HCT116 (cell line): ENCODE measurements at regions not wholly inside any gene's neighbourhood (a gene's known extent, or its start where the extent isn't known, plus 50 kb on each side); places are given as distances from the start of the nearest gene placed in this dataset.

Experiments
- ATAC-seq: fragments of 200-7000 bp; cut with Tn5 transposase; 2 replicates; pipeline ENCODE4 v1.9.1; 2020; ENCODE audit warnings: mild to moderate bottlenecking, moderate library complexity
- BruUV-seq: library from RNA; stranded (reverse); fragments of 400-500 nt; replicated peaks from 2 replicates; lab custom pipeline; 2021; lab: Mats Ljungman, UMichigan
- CTCF ChIA-PET: fragments of 300-600 bp; sonication (Branson Sonifier 250); formaldehyde crosslinking; loops from one replicate; lab custom pipeline; 2021; ENCODE audit warnings: antibody characterized with exemption; lab: Charles Lee
- POLR2A ChIA-PET: fragments of 300-600, 350-600 bp; sonication (Branson Sonifier 250); formaldehyde crosslinking; loops from one replicate; lab custom pipeline; 2021; ENCODE audit warnings: antibody characterized with exemption; lab: Charles Lee
- RAD21 ChIA-PET, 2 experiments: fragments of 300-600 bp; sonication (Branson Sonifier 250); formaldehyde crosslinking; loops; one replicate each; lab custom pipeline; 2023; ENCODE audit warnings: low total read pairs in 2 of 2; ENCODE audit not compliant: uncharacterized antibody in 2 of 2, unreplicated experiment in 2 of 2, low non-redundant PET in 1 of 2; lab: Charles Lee
- DNase-seq: peaks from one replicate; pipeline ENCODE4 v3.0.0-alpha.2; 2010; ENCODE audit warnings: low read depth, low spot score
- H2AFZ ChIP-seq: fragments of 200-600 bp; shearing (Covaris generic), sonication (generic); 2 replicates; pipeline ENCODE4 v1.6.1; 2017; ENCODE audit warnings: low read depth, mixed run types, mixed read lengths, antibody characterized with exemption, low read length; ENCODE audit not compliant: poor library complexity, severe bottlenecking
- H3K27ac ChIP-seq: 2 replicates; pipeline ENCODE4 v1.5.1; 2012; ENCODE audit warnings: low read depth, low read length
- H3K27me3 ChIP-seq: fragments of 200-600 bp; sonication (generic); 2 replicates; pipeline ENCODE4 v1.6.1; 2016; ENCODE audit warnings: mixed run types, low read length, mixed read lengths; ENCODE audit not compliant: insufficient read depth
- H3K36me3 ChIP-seq, 2 experiments: fragments of 200-500 bp in 1 of 2; fragments of 200-600 bp in 1 of 2; sonication (Bioruptor generic) in 1 of 2; sonication (generic) in 1 of 2; 2 replicates each; pipeline versions ENCODE4 v1.5.1 to v1.6.1; 2014 to 2016; ENCODE audit warnings: low read length in 2 of 2, inconsistent platforms in 1 of 2, mixed read lengths in 1 of 2, mixed run types in 1 of 2; ENCODE audit not compliant: insufficient read depth in 2 of 2, control insufficient read depth in 1 of 2
- H3K4me1 ChIP-seq, 2 experiments: fragments of 200-600 bp in 1 of 2; sonication (generic) in 1 of 2; 2 replicates each; pipeline versions ENCODE4 v1.5.1 to v1.6.1; 2012 to 2017; ENCODE audit warnings: low read length in 2 of 2, inconsistent platforms in 1 of 2, mild to moderate bottlenecking in 1 of 2, mixed read lengths in 1 of 2, mixed run types in 1 of 2, moderate library complexity in 1 of 2; ENCODE audit not compliant: insufficient read depth in 2 of 2, control insufficient read depth in 1 of 2
- H3K4me2 ChIP-seq: fragments of 200-600 bp; sonication (generic); 2 replicates; pipeline ENCODE4 v1.6.1; 2017; ENCODE audit warnings: mixed run types, low read length, mixed read lengths
- H3K4me3 ChIP-seq, 2 experiments: fragments of 200-600 bp in 1 of 2; sonication (generic) in 1 of 2; replicated peaks in 1 of 2; 2 replicates each; pipeline ENCODE4 v1.5.1; 2011 to 2016; ENCODE audit warnings: low read length in 2 of 2, control low read depth in 1 of 2, low read depth in 1 of 2, mild to moderate bottlenecking in 1 of 2, mixed read lengths in 1 of 2, mixed run types in 1 of 2
- H3K79me2 ChIP-seq: fragments of 200-600 bp; sonication (generic); 2 replicates; pipeline ENCODE4 v1.6.1; 2017; ENCODE audit warnings: mild to moderate bottlenecking, mixed run types, low read length, moderate library complexity, mixed read lengths; ENCODE audit not compliant: insufficient read depth
- H3K9ac ChIP-seq: fragments of 200-600 bp; sonication (generic); 2 replicates; pipeline ENCODE4 v1.6.1; 2016; ENCODE audit warnings: low read length, mixed read lengths
- H3K9me2 ChIP-seq: fragments of 200-600 bp; sonication (generic), shearing (Covaris generic); 2 replicates; pipeline ENCODE4 v1.6.1; 2017; ENCODE audit warnings: mixed run types, mild to moderate bottlenecking, moderate library complexity; ENCODE audit not compliant: insufficient read depth
- H3K9me3 ChIP-seq, 2 experiments: fragments of 200-500 bp in 1 of 2; fragments of 200-600 bp in 1 of 2; sonication (Bioruptor generic) in 1 of 2; sonication (generic) in 1 of 2; 2 replicates each; pipeline ENCODE4 v1.6.1; 2014 to 2017; ENCODE audit warnings: low read length in 2 of 2, mixed read lengths in 2 of 2, inconsistent platforms in 1 of 2, low read depth in 1 of 2, mild to moderate bottlenecking in 1 of 2, mixed run types in 1 of 2, moderate library complexity in 1 of 2; ENCODE audit not compliant: control insufficient read depth in 1 of 2, insufficient read depth in 1 of 2
- H4K20me1 ChIP-seq: fragments of 200-600 bp; sonication (generic), shearing (Covaris generic); 2 replicates; pipeline ENCODE4 v1.6.1; 2017; ENCODE audit warnings: mixed run types, mild to moderate bottlenecking, moderate library complexity; ENCODE audit not compliant: insufficient read depth
- CTCF ChIP-seq, 3 experiments: fragments of 200-600 bp in 1 of 3; sonication (generic) in 1 of 3; IDR thresholded peaks in 2 of 3; conservative IDR thresholded peaks in 1 of 3; 2 replicates each; pipeline ENCODE4 v1.5.1; 2012 to 2017; ENCODE audit warnings: low read depth in 2 of 3, low read length in 2 of 3, antibody characterized with exemption in 1 of 3, borderline replicate concordance in 1 of 3, control low read depth in 1 of 3, mild to moderate bottlenecking in 1 of 3, mixed read lengths in 1 of 3, mixed run types in 1 of 3, moderate library complexity in 1 of 3; ENCODE audit not compliant: insufficient read depth in 1 of 3
- ELF1 ChIP-seq: IDR thresholded peaks from 2 replicates; pipeline ENCODE4 v1.6.1; 2012; ENCODE audit warnings: low read depth, borderline replicate concordance
- EZH2 ChIP-seq: fragments of 200-600 bp; sonication (generic); IDR thresholded peaks from 2 replicates; pipeline ENCODE4 v1.6.1; 2017; ENCODE audit warnings: antibody characterized with exemption, mixed run types
- JUND ChIP-seq: IDR thresholded peaks from 2 replicates; pipeline ENCODE4 v1.6.1; 2012
- POLR2A ChIP-seq: IDR thresholded peaks from 2 replicates; pipeline ENCODE4 v1.7.0; 2011; ENCODE audit warnings: borderline replicate concordance; ENCODE audit not compliant: insufficient read depth, insufficient read length; ENCODE audit errors: extremely low read depth
- RAD21 ChIP-seq: IDR thresholded peaks from 2 replicates; pipeline ENCODE4 v1.6.1; 2012; ENCODE audit warnings: low read depth, mild to moderate bottlenecking
- REST ChIP-seq: IDR thresholded peaks from 2 replicates; pipeline ENCODE4 v1.6.1; 2012; ENCODE audit warnings: low read depth
- YY1 ChIP-seq: IDR thresholded peaks from 2 replicates; pipeline ENCODE4 v1.6.1; 2011; ENCODE audit warnings: low read length, low read depth, moderate library complexity, mild to moderate bottlenecking; ENCODE audit not compliant: insufficient replicate concordance; ENCODE audit errors: extremely low read depth
- ZBTB33 ChIP-seq: IDR thresholded peaks from 2 replicates; pipeline ENCODE4 v1.6.1; 2011; ENCODE audit warnings: mild to moderate bottlenecking, low read length, moderate library complexity; ENCODE audit not compliant: insufficient replicate concordance; ENCODE audit errors: extremely low read depth
- intact Hi-C: fragments of 100-400 bp; cut with micrococcal nuclease; formaldehyde crosslinking; loops from 2 replicates; pipeline ENCODE4 v1.10.0; 2022

- H3K79me2 ChIP-seq: no peaks in the 10 kb centered on the region
- H3K4me2 ChIP-seq: no peak overlapping the region
- no peaks in the 10 kb centered on the region for H3K36me3 ChIP-seq
- H3K27ac ChIP-seq: no peak overlapping the region
- H3K9me2 ChIP-seq: no peaks in the 10 kb centered on the region
- no peak for ATAC-seq
- DNase-seq: no peak
- no peaks in the 10 kb centered on the region for H3K27me3 ChIP-seq
- H3K4me1 ChIP-seq: no peaks in the 10 kb centered on the region
- no peak overlapping the region for H3K4me3 ChIP-seq
- no peaks in the 10 kb centered on the region for H4K20me1 ChIP-seq
- RAD21 ChIA-PET: no interaction called here
- TF ChIP-seq YY1 (no peak), CTCF (IDR thresholded peaks at IDR 0.05 in 2 of 3, conservative IDR thresholded peaks at IDR 0.05 in 1 of 3; ENCODE audit: borderline replicate concordance in 1 of 3, insufficient read depth in 1 of 3, low read depth in 2 of 3, low read length in 2 of 3) (no peak), POLR2A (no peak), ELF1 (no peak), RAD21 (no peak), ZBTB33 (no peak), REST (no peak), EZH2 (no peak), JUND (no peak)
- intact Hi-C loops: no loop called here
- CTCF ChIA-PET: no interaction called here
- BruUV-seq: no TSS peak
- H3K9ac ChIP-seq: no peak overlapping the region
- H3K9me3 ChIP-seq: peaks cover 8 to 18% of the 10 kb centered on the region in 2 experiments; a peak in 3 of 4 replicates
- POLR2A ChIA-PET: no interaction called here
- H2AFZ ChIP-seq: no peak overlapping the region
Measured at GRCh38 chr12:126233625-126234024, 1168.4 kb downstream of the AACS start.
